ENCODE measurements at regions not wholly inside any gene's neighbourhood (a gene's known extent, or its start where the extent isn't known, plus 50 kb on each side); places are given as distances from the start of the nearest gene placed in this dataset.

GRCh38 chr10:117458571-117458970, 83.3 kb upstream of the PDZD8 start:
- Histone ChIP-seq H3K27ac (ENCODE audit: low read depth, low read length, poor library complexity, severe bottlenecking) (no peak overlapping the region), H4K20me1 (ENCODE audit: insufficient read depth, low read length) (no peaks in the 10 kb centered on the region), H3K4me3 (ENCODE audit: low read depth, low read length, poor library complexity, severe bottlenecking) (no peak overlapping the region), H2AFZ (ENCODE audit: low read length) (no peak overlapping the region), H3K4me2 (ENCODE audit: low read length) (no peak overlapping the region), H3K79me2 (ENCODE audit: insufficient read depth, low read depth, low read length) (no peaks in the 10 kb centered on the region), H3K9me3 (ENCODE audit: low read length) (no peaks in the 10 kb centered on the region), H3K36me3 (ENCODE audit: insufficient read depth, low read length) (no peaks in the 10 kb centered on the region), H3K9me2 (ENCODE audit: insufficient read depth, low read length) (no peaks in the 10 kb centered on the region), H3K4me1 (ENCODE audit: insufficient read depth, low read length, poor library complexity, severe bottlenecking) (no peaks in the 10 kb centered on the region)
- CTCF ChIA-PET (ENCODE audit: unreplicated experiment): no interaction called here
- intact Hi-C loops (cut with micrococcal nuclease; ENCODE audit: unreplicated experiment): no loop called here
- no peak for DNase-seq (ENCODE audit: low spot score)
- BruUV-seq (replicated peaks): no TSS peak
- POLR2A ChIA-PET: no interaction called here
- no peak for TF ChIP-seq EZH2phosphoT487 (IDR thresholded peaks at IDR 0.05; ENCODE audit: borderline replicate concordance, low read depth, low read length)
- no peak for TF ChIP-seq CTCF (conservative IDR thresholded peaks at IDR 0.05; ENCODE audit: low read length)

- ChIA-PET CTCF (ENCODE audit: unreplicated experiment) (no interaction called here), POLR2A (no interaction called here)
- intact Hi-C loops (cut with micrococcal nuclease; ENCODE audit: unreplicated experiment): no loop called here
- H3K9me3 ChIP-seq (ENCODE audit: low read length): no peaks in the 10 kb centered on the region
- H3K79me2 ChIP-seq (ENCODE audit: insufficient read depth, low read depth, low read length): no peaks in the 10 kb centered on the region
- H3K9me2 ChIP-seq (ENCODE audit: insufficient read depth, low read length): no peaks in the 10 kb centered on the region
- no peaks in the 10 kb centered on the region for H3K36me3 ChIP-seq (ENCODE audit: insufficient read depth, low read length)
- no peak for DNase-seq (ENCODE audit: low spot score)
- H3K4me3 ChIP-seq (ENCODE audit: low read depth, low read length, poor library complexity, severe bottlenecking): no peak overlapping the region
- no peak overlapping the region for H3K27ac ChIP-seq (ENCODE audit: low read depth, low read length, poor library complexity, severe bottlenecking)
- BruUV-seq (replicated peaks): no TSS peak
- no peak overlapping the region for H2AFZ ChIP-seq (ENCODE audit: low read length)
- no peaks in the 10 kb centered on the region for H4K20me1 ChIP-seq (ENCODE audit: insufficient read depth, low read length)
- H3K4me1 ChIP-seq (ENCODE audit: insufficient read depth, low read length, poor library complexity, severe bottlenecking): no peaks in the 10 kb centered on the region
- no peak overlapping the region for H3K4me2 ChIP-seq (ENCODE audit: low read length)
- TF ChIP-seq EZH2phosphoT487 (IDR thresholded peaks at IDR 0.05; ENCODE audit: borderline replicate concordance, low read depth, low read length) (no peak), CTCF (conservative IDR thresholded peaks at IDR 0.05; ENCODE audit: low read length) (no peak)
Measured at GRCh38 chr10:117457932-117458331, 82.7 kb upstream of the PDZD8 start.

- CTCF ChIA-PET (ENCODE audit: unreplicated experiment): no interaction called here
- no peak overlapping the region for H3K4me2 ChIP-seq (ENCODE audit: low read length)
- no peak overlapping the region for H2AFZ ChIP-seq (ENCODE audit: low read length)
- no TSS peak for BruUV-seq (replicated peaks)
- no peak for DNase-seq (ENCODE audit: low spot score)
- H4K20me1 ChIP-seq (ENCODE audit: insufficient read depth, low read length): no peaks in the 10 kb centered on the region
- intact Hi-C loops (cut with micrococcal nuclease; ENCODE audit: unreplicated experiment): no loop called here
- H3K27ac ChIP-seq (ENCODE audit: low read depth, low read length, poor library complexity, severe bottlenecking): no peak overlapping the region
- H3K4me3 ChIP-seq (ENCODE audit: low read depth, low read length, poor library complexity, severe bottlenecking): no peak overlapping the region
- H3K79me2 ChIP-seq (ENCODE audit: insufficient read depth, low read depth, low read length): no peaks in the 10 kb centered on the region
- no peaks in the 10 kb centered on the region for H3K9me3 ChIP-seq (ENCODE audit: low read length)
- POLR2A ChIA-PET: interaction anchor here (0.9 kb wide), 1 partner anchor 20 kb away, joined by 3 read pairs; no protein-coding TSS in a partner anchor
- TF ChIP-seq CTCF (conservative IDR thresholded peaks at IDR 0.05; ENCODE audit: low read length): no peak
- no peak for TF ChIP-seq EZH2phosphoT487 (IDR thresholded peaks at IDR 0.05; ENCODE audit: borderline replicate concordance, low read depth, low read length)
- H3K4me1 ChIP-seq (ENCODE audit: insufficient read depth, low read length, poor library complexity, severe bottlenecking): no peaks in the 10 kb centered on the region
- no peaks in the 10 kb centered on the region for H3K36me3 ChIP-seq (ENCODE audit: insufficient read depth, low read length)
- no peaks in the 10 kb centered on the region for H3K9me2 ChIP-seq (ENCODE audit: insufficient read depth, low read length)
Measured at GRCh38 chr10:117457071-117457810, 82.0 kb upstream of the PDZD8 start.

Data from OCI-LY7 (cell line).